ENCODE measurements at regions not wholly inside any gene's neighbourhood (a gene's known extent, or its start where the extent isn't known, plus 50 kb on each side); places are given as distances from the start of the nearest gene placed in this dataset.

- no peak for TF ChIP-seq EZH2 (IDR thresholded peaks at IDR 0.05; ENCODE audit: borderline replicate concordance, low read depth, low read length, severe bottlenecking)
- no peak for TF ChIP-seq CTCF (IDR thresholded peaks at IDR 0.05; ENCODE audit: borderline replicate concordance, extremely low read depth, low read length, poor library complexity, severe bottlenecking)
Measured at GRCh38 chr4:102447413-102447812, 53.7 kb upstream of the NFKB1 start.

Data from DND-41 (cell line).